CD4-positive, CD25-positive, alpha-beta regulatory T cell (primary cell): ENCODE measurements at regions not wholly inside any gene's neighbourhood (a gene's known extent, or its start where the extent isn't known, plus 50 kb on each side); places are given as distances from the start of the nearest gene placed in this dataset.

ENCODE experiments used
- ATAC-seq, 2 donors: fragments of 150-1000 bp; cut with Tn5 transposase; one replicate each; pipeline ENCODE4 v1.10.0; 2021; ENCODE audit warnings: low read depth in 2 of 2, moderate number of reproducible peaks in 2 of 2, moderate library complexity in 1 of 2
- DNase-seq, 3 donors: peaks; one replicate each; pipeline versions ENCODE4 v3.0.0 to v3.0.0-alpha.2; 2012 to 2022; ENCODE audit warnings: mixed read lengths in 1 of 3
- H3K27ac ChIP-seq: one replicate; pipeline ENCODE4 v1.7.0; 2013; ENCODE audit warnings: mild to moderate bottlenecking, low read length; ENCODE audit not compliant: insufficient read depth, poor library complexity, severe bottlenecking
- H3K27me3 ChIP-seq: one replicate; pipeline ENCODE4 v1.7.0; 2013; ENCODE audit warnings: low read length; ENCODE audit not compliant: control insufficient read depth, insufficient read depth
- H3K36me3 ChIP-seq: one replicate; pipeline ENCODE4 v1.7.0; 2013; ENCODE audit warnings: mild to moderate bottlenecking, low read length, moderate library complexity; ENCODE audit not compliant: control insufficient read depth, insufficient read depth
- H3K4me1 ChIP-seq: 2 replicates; pipeline ENCODE4 v1.7.0; 2013; ENCODE audit warnings: mild to moderate bottlenecking, low read length; ENCODE audit not compliant: insufficient read depth, control insufficient read depth, poor library complexity, severe bottlenecking
- H3K4me3 ChIP-seq: one replicate; pipeline ENCODE4 v1.7.0; 2013; ENCODE audit warnings: low read depth, mild to moderate bottlenecking, low read length, moderate library complexity
- H3K9me3 ChIP-seq, 2 experiments: 1 replicate in 1 of 2; 2 replicates in 1 of 2; pipeline ENCODE4 v1.7.0; 2013; ENCODE audit warnings: low read length in 2 of 2, mild to moderate bottlenecking in 1 of 2, moderate library complexity in 1 of 2; ENCODE audit not compliant: control insufficient read depth in 2 of 2
- H3K27ac Mint-ChIP-seq, 3 donors: one replicate each; pipeline ENCODE4 v1.8.0; 2020 to 2022; ENCODE audit warnings: mild to moderate bottlenecking in 3 of 3, mixed read lengths in 3 of 3, moderate library complexity in 2 of 3
- H3K27me3 Mint-ChIP-seq: one replicate; pipeline ENCODE4 v1.8.0; 2022; ENCODE audit warnings: mild to moderate bottlenecking, mixed read lengths
- H3K36me3 Mint-ChIP-seq: one replicate; pipeline ENCODE4 v1.8.0; 2020; ENCODE audit warnings: mixed read lengths
- H3K4me1 Mint-ChIP-seq, 4 donors: one replicate each; pipeline ENCODE4 v1.8.0; 2020 to 2022; ENCODE audit warnings: mixed read lengths in 4 of 4, mild to moderate bottlenecking in 1 of 4
- H3K4me3 Mint-ChIP-seq, 4 donors: one replicate each; pipeline ENCODE4 v1.8.0; 2020 to 2022; ENCODE audit warnings: mild to moderate bottlenecking in 4 of 4, mixed read lengths in 4 of 4, moderate library complexity in 3 of 4
- H3K9me3 Mint-ChIP-seq, 7 donors: one replicate each; pipeline ENCODE4 v1.8.0; 2020 to 2022; ENCODE audit warnings: mixed read lengths in 7 of 7, mild to moderate bottlenecking in 3 of 7, moderate library complexity in 2 of 7

DNA sequence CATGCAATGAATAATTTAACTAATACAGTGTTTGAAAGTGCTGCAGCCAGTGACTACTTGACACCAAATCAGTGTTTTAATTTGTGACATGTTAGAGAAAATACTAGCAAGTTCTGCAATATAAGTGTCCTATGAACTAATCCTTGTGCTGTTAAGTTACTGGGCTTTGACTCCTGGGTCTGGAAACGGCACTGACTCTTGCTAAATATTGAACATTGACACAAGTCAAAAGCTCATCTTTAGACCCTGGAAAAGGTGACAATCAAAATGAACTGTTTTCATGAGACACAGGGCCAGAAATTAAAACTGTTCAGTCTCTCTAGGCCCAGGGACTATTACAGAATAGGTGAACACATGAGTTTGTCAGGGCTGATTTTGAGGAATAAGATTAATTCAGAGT lies 268.1 kb downstream of the IPO8 start:
- no peaks in the 10 kb centered on the region for H3K36me3 Mint-ChIP-seq
- peaks cover 4% of the 10 kb centered on the region for H3K27me3 Mint-ChIP-seq
- no peak overlapping the region for H3K4me3 Mint-ChIP-seq
- Histone ChIP-seq H3K4me1 (no peaks in the 10 kb centered on the region), H3K27ac (no peak overlapping the region), H3K4me3 (no peak overlapping the region), H3K27me3 (no peaks in the 10 kb centered on the region), H3K9me3 (no peaks in the 10 kb centered on the region), H3K36me3 (no peaks in the 10 kb centered on the region)
- no peak overlapping the region for H3K27ac Mint-ChIP-seq
- peaks cover 0 to 8% (median 0%) of the 10 kb centered on the region in 7 donors for H3K9me3 Mint-ChIP-seq
- H3K4me1 Mint-ChIP-seq: no peaks in the 10 kb centered on the region
- DNase-seq (no peak), ATAC-seq (no peak)

GRCh38 chr12:30425445-30425844 lies 270.2 kb downstream of the IPO8 start:
- Histone ChIP-seq H3K27me3 (no peaks in the 10 kb centered on the region), H3K36me3 (no peaks in the 10 kb centered on the region), H3K4me3 (no peak overlapping the region), H3K4me1 (no peaks in the 10 kb centered on the region), H3K9me3 (no peaks in the 10 kb centered on the region), H3K27ac (no peak overlapping the region)
- H3K4me1 Mint-ChIP-seq: no peaks in the 10 kb centered on the region
- ATAC-seq (no peak), DNase-seq (no peak)
- H3K9me3 Mint-ChIP-seq: peaks cover 0 to 6% (median 0%) of the 10 kb centered on the region in 7 donors
- H3K36me3 Mint-ChIP-seq: no peaks in the 10 kb centered on the region
- no peak overlapping the region for H3K4me3 Mint-ChIP-seq
- H3K27ac Mint-ChIP-seq: no peak overlapping the region
- H3K27me3 Mint-ChIP-seq: peaks cover 4% of the 10 kb centered on the region

GRCh38 chr12:30423330-30423729 lies 272.3 kb downstream of the IPO8 start:
- H3K4me3 ChIP-seq: no peak overlapping the region
- H3K4me1 Mint-ChIP-seq: no peaks in the 10 kb centered on the region
- no peaks in the 10 kb centered on the region for H3K27me3 ChIP-seq
- H3K27me3 Mint-ChIP-seq: peaks cover 4% of the 10 kb centered on the region
- no peaks in the 10 kb centered on the region for H3K4me1 ChIP-seq
- ATAC-seq (no peak), DNase-seq (no peak)
- H3K36me3 ChIP-seq: no peaks in the 10 kb centered on the region
- H3K4me3 Mint-ChIP-seq: no peak overlapping the region
- H3K9me3 Mint-ChIP-seq: peaks cover 0 to 9% (median 3%) of the 10 kb centered on the region in 7 donors
- no peak overlapping the region for H3K27ac ChIP-seq
- H3K9me3 ChIP-seq: no peaks in the 10 kb centered on the region
- no peaks in the 10 kb centered on the region for H3K36me3 Mint-ChIP-seq
- H3K27ac Mint-ChIP-seq: no peak overlapping the region

DNA sequence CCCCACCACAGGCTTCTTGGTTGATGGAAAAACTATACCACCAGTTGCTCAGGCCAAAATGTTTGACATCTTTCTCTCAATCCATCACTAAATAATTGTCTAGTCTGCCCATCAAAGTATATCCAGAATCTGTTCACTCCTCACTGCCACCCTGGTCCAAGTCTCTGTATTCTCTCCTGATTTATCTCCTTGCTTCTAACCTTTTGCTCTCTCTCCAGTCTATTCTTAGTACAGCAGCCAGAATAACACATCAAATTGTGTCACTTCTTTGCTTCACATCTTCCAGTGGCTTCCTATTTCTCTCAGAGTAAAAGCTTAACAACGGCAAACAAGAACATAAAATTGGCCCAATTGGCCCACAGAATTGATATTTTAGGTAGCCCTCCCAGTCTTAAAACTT lies 272.8 kb downstream of the IPO8 start:
- Mint-ChIP-seq H3K27me3 (peaks cover 4% of the 10 kb centered on the region), H3K9me3 (peaks cover 0 to 9% (median 4%) of the 10 kb centered on the region in 7 donors), H3K4me3 (no peak overlapping the region), H3K27ac (no peak overlapping the region), H3K4me1 (no peaks in the 10 kb centered on the region), H3K36me3 (no peaks in the 10 kb centered on the region)
- DNase-seq (no peak), ATAC-seq (no peak)
- H3K4me3 ChIP-seq: no peak overlapping the region
- H3K27ac ChIP-seq: no peak overlapping the region
- H3K36me3 ChIP-seq: no peaks in the 10 kb centered on the region
- H3K9me3 ChIP-seq: no peaks in the 10 kb centered on the region
- H3K27me3 ChIP-seq: no peaks in the 10 kb centered on the region
- no peaks in the 10 kb centered on the region for H3K4me1 ChIP-seq

GRCh38 chr12:30420561-30420960 lies 275.1 kb downstream of the IPO8 start:
- Histone ChIP-seq H3K36me3 (no peaks in the 10 kb centered on the region), H3K4me1 (no peaks in the 10 kb centered on the region), H3K27me3 (no peaks in the 10 kb centered on the region), H3K4me3 (no peak overlapping the region), H3K9me3 (no peaks in the 10 kb centered on the region), H3K27ac (no peak overlapping the region)
- no peaks in the 10 kb centered on the region for H3K4me1 Mint-ChIP-seq
- DNase-seq: no peak
- no peak overlapping the region for H3K27ac Mint-ChIP-seq
- peaks cover 4% of the 10 kb centered on the region for H3K27me3 Mint-ChIP-seq
- ATAC-seq: no peak
- H3K4me3 Mint-ChIP-seq: no peak overlapping the region
- no peaks in the 10 kb centered on the region for H3K36me3 Mint-ChIP-seq
- peaks cover 0 to 9% (median 4%) of the 10 kb centered on the region in 7 donors for H3K9me3 Mint-ChIP-seq

DNA sequence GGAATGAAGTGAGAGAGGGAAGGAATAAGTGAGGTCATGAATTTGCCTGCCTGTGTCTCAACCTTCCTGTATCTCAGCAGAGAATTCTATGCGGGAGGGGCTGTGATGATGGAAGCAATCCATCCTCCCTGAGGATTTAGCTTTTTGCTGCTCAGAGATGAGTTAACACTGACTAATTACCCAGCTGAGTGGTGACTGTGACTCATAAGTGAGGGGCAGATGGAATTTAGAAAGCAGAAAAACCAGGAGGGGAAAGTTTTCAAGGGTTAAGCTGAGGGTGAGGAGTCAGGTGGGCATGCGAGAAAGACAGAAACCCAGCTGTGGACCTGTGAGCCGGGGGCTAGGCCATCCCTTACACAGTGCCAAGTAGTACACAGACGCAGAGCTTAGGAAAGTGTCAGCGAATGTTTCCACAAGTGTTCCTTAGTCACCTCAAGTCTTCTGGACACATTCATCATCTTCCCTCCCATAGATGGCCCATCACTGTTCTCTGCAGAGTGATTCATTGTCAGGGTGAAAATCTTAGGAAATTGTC lies 277.9 kb downstream of the IPO8 start:
- no peaks in the 10 kb centered on the region for H3K36me3 Mint-ChIP-seq
- no peak for DNase-seq
- no peaks in the 10 kb centered on the region for H3K4me1 Mint-ChIP-seq
- H3K4me3 Mint-ChIP-seq: no peak overlapping the region
- H3K9me3 Mint-ChIP-seq: peaks cover 0 to 8% (median 4%) of the 10 kb centered on the region in 7 donors
- Histone ChIP-seq H3K36me3 (no peaks in the 10 kb centered on the region), H3K4me3 (no peak overlapping the region), H3K27ac (no peak overlapping the region), H3K4me1 (no peaks in the 10 kb centered on the region), H3K9me3 (no peaks in the 10 kb centered on the region), H3K27me3 (no peaks in the 10 kb centered on the region)
- no peak overlapping the region for H3K27ac Mint-ChIP-seq
- peaks cover 2% of the 10 kb centered on the region for H3K27me3 Mint-ChIP-seq
- no peak for ATAC-seq

DNA sequence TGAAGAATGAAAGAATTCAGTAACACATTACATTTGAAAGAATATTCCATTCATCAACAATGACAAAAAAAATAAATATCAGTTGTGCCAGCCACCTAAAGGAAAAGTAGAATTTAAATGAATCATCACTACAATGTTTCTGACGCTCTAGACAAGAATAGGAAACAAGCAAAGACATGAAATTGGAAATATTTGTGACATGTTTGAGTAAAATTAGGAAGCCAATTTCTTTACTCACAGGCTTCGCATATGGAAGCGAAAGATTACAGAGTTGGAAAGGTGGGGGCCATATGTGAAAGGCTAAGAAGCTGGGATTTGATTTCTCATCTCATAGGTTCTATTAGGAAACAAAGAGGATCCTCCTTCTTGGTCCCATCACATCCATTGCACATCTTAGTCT lies 279.0 kb downstream of the IPO8 start:
- no peak overlapping the region for H3K27ac Mint-ChIP-seq
- H3K4me3 Mint-ChIP-seq: no peak overlapping the region
- Histone ChIP-seq H3K27ac (no peak overlapping the region), H3K36me3 (no peaks in the 10 kb centered on the region), H3K27me3 (no peaks in the 10 kb centered on the region), H3K4me3 (no peak overlapping the region), H3K9me3 (no peaks in the 10 kb centered on the region), H3K4me1 (no peaks in the 10 kb centered on the region)
- H3K4me1 Mint-ChIP-seq: no peaks in the 10 kb centered on the region
- H3K9me3 Mint-ChIP-seq: peaks cover 0 to 8% (median 4%) of the 10 kb centered on the region in 7 donors
- H3K36me3 Mint-ChIP-seq: no peaks in the 10 kb centered on the region
- no peak for ATAC-seq
- DNase-seq: no peak
- H3K27me3 Mint-ChIP-seq: no peaks in the 10 kb centered on the region

DNA sequence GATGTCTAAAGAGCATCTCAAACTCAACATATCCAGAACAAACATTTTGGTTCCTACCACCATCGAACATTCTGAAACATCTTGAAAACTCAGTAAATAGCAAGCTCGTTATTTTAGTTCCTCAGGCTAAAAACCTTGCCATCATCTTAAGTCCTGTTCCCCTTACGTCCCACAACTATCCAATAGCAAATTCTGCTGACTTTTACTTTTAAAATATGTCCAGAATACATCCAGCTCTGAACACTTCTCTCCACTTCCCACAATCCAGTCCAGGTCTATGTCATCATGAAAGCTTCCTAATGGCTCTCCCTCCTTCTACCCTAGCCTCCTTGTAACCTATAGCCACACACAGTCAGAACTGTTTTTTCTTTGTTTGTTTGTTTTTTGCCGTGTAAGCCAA lies 279.9 kb downstream of the IPO8 start:
- no peak for DNase-seq
- Histone ChIP-seq H3K4me3 (no peak overlapping the region), H3K4me1 (no peaks in the 10 kb centered on the region), H3K27me3 (no peaks in the 10 kb centered on the region), H3K9me3 (no peaks in the 10 kb centered on the region), H3K36me3 (no peaks in the 10 kb centered on the region), H3K27ac (no peak overlapping the region)
- Mint-ChIP-seq H3K4me1 (no peaks in the 10 kb centered on the region), H3K27ac (no peak overlapping the region), H3K4me3 (no peak overlapping the region), H3K9me3 (peaks cover 0 to 8% (median 4%) of the 10 kb centered on the region in 7 donors), H3K27me3 (no peaks in the 10 kb centered on the region), H3K36me3 (no peaks in the 10 kb centered on the region)
- ATAC-seq: no peak
